Astrocyte of the spinal cord (primary cell): ENCODE measurements at regions not wholly inside any gene's neighbourhood (a gene's known extent, or its start where the extent isn't known, plus 50 kb on each side); places are given as distances from the start of the nearest gene placed in this dataset.

Experiments used
- DNase-seq: peaks from one replicate; pipeline ENCODE4 v3.0.0; 2011; ENCODE audit warnings: low read depth, low spot score
- H3K4me3 ChIP-seq: 2 replicates; pipeline ENCODE4 v1.5.1; 2011; ENCODE audit warnings: low read depth, mild to moderate bottlenecking, low read length, moderate library complexity
- in situ Hi-C: cut with HindIII; loops from 2 replicates; pipeline ENCODE4 v1.10.0; 2017; ENCODE audit warnings: low sequenced_read_pairs
- TF ChIP-seq, protein P1 (sequence below): IDR thresholded peaks from 2 replicates; pipeline ENCODE4 v1.5.1; 2012; ENCODE audit warnings: low read depth, mild to moderate bottlenecking, low read length, inconsistent platforms

DNA sequence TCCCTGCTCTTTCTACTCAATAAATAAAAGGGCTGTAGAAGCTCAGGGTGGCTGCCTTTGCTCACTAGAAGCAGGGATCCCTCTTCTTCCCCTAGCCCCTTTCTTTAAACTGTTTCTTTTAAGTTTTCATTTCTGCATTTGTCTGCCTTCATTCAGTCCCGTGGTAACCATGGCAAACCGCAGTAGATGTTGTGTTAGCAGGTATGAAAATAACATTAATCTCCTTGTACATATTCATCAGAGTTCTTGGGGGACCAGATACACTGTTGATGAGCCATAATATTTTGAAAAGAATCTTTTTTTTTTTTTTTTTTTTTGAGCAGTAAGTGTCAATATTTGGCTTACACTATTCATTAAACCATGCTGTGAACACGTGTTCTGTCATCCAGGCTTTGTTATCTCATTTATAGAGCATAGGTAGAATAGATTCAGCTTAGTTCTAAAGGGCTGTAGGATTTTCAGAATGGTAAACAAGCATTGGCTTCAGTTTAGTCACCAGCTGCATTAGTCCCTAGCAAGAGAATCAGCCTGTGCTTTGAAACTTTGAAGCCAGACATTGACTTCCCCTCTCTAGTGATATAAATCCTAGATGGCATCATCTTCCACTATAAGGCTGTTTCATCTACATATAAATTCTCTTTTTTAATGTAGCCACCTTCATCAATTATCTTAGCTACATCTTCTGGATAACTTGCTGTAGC lies 59.4 kb upstream of the SPRY2 start:
- no peak overlapping the region for H3K4me3 ChIP-seq
- in situ Hi-C loops: no loop called here
- TF ChIP-seq, protein P1, sequence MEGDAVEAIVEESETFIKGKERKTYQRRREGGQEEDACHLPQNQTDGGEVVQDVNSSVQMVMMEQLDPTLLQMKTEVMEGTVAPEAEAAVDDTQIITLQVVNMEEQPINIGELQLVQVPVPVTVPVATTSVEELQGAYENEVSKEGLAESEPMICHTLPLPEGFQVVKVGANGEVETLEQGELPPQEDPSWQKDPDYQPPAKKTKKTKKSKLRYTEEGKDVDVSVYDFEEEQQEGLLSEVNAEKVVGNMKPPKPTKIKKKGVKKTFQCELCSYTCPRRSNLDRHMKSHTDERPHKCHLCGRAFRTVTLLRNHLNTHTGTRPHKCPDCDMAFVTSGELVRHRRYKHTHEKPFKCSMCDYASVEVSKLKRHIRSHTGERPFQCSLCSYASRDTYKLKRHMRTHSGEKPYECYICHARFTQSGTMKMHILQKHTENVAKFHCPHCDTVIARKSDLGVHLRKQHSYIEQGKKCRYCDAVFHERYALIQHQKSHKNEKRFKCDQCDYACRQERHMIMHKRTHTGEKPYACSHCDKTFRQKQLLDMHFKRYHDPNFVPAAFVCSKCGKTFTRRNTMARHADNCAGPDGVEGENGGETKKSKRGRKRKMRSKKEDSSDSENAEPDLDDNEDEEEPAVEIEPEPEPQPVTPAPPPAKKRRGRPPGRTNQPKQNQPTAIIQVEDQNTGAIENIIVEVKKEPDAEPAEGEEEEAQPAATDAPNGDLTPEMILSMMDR: no peak
- DNase-seq: no peak

DNA sequence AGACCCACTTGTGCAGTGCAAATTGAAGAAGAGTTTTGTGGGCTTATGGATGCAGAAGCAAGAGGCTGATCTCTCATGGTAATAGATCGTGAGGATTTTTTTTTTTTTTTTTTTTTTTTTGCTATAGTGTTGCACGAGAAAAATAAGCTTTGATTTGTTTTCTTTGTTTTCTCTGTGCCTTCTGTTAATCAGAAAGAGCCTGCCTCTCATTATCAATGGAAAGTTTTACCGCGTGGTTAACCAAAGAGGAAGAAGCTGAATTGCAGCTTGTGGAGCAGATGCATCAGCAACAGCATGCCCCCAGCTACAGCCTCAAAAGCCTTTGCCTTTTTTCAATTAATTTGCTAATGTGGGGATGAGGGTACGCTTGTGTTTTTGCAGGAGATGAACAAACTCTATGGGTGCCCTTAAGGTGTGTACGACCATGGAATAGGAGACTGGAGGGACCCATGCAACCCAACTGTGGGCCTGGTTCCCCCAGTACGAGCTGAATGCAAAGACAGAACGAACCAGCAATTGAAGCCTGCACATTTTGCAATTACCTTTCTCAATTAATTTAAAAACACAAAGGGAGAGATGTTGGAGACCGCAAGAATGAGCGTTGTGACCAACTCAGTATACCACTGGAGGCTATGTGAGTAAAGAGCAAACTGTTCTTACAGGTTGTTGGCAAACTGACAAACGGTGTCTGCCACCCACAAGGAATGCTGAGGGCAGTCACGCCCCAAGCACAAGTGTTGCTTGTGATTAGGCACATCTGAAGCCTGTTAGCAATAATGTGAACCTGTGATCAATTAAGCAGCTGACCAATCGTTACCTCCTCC lies 58.6 kb upstream of the SPRY2 start:
- TF ChIP-seq, protein P1: no peak
- DNase-seq: no peak
- H3K4me3 ChIP-seq: no peak overlapping the region
- in situ Hi-C loops: no loop called here
